Aorta (tissue), 5 donors: ENCODE measurements at regions not wholly inside any gene's neighbourhood (a gene's known extent, or its start where the extent isn't known, plus 50 kb on each side); places are given as distances from the start of the nearest gene placed in this dataset.
A peak's percentile ranks its signal among the peaks of the same experiment; 100 is the strongest.

Source experiments
- ATAC-seq: fragments of 200-7000 bp; cut with Tn5 transposase; one replicate; pipeline ENCODE4 v1.9.1; 2022; ENCODE audit warnings: moderate library complexity; ENCODE audit not compliant: low FRiP score
- DNase-seq, 2 donors: peaks; one replicate each; pipeline ENCODE4 v3.0.0-alpha.2; 2020
- H3K27ac ChIP-seq, 2 donors: one replicate each; pipeline ENCODE4 v1.5.1; 2013; ENCODE audit warnings: low read length in 2 of 2, mild to moderate bottlenecking in 2 of 2, moderate library complexity in 2 of 2, control low read depth in 1 of 2, inconsistent platforms in 1 of 2, low read depth in 1 of 2
- H3K27me3 ChIP-seq, 2 donors: one replicate each; pipeline ENCODE4 v1.6.1; 2013; ENCODE audit warnings: control low read depth in 1 of 2, low read length in 1 of 2, mild to moderate bottlenecking in 1 of 2, moderate library complexity in 1 of 2; ENCODE audit not compliant: insufficient read depth in 2 of 2, control insufficient read depth in 1 of 2
- H3K36me3 ChIP-seq, 2 donors: one replicate each; pipeline ENCODE4 v1.6.1; 2013; ENCODE audit warnings: control low read depth in 1 of 2, low read length in 1 of 2, mild to moderate bottlenecking in 1 of 2; ENCODE audit not compliant: insufficient read depth in 2 of 2, control insufficient read depth in 1 of 2
- H3K4me1 ChIP-seq, 2 donors: one replicate each; pipeline ENCODE4 v1.6.1; 2013; ENCODE audit warnings: low read length in 2 of 2, control low read depth in 1 of 2, mild to moderate bottlenecking in 1 of 2, moderate library complexity in 1 of 2; ENCODE audit not compliant: insufficient read depth in 2 of 2, control insufficient read depth in 1 of 2
- H3K4me3 ChIP-seq, 2 donors: one replicate each; pipeline ENCODE4 v1.5.1; 2013; ENCODE audit warnings: low read length in 2 of 2, control low read depth in 1 of 2, mild to moderate bottlenecking in 1 of 2
- H3K9me3 ChIP-seq: one replicate; pipeline ENCODE4 v1.6.1; 2013; ENCODE audit warnings: mild to moderate bottlenecking, low read length; ENCODE audit not compliant: control insufficient read depth
- WGBS, 2 donors: extraction: QIAGEN DNeasy Blood & Tissue Kit; methylation state at CpG; one replicate each; pipeline ENCODE4 v1.1.7; 2013; 5-methylcytosine and 5-hydroxymethylcytosine counted together
- intact Hi-C, 2 donors: fragments of 100-400 bp; cut with DNase I; formaldehyde crosslinking; loops; one replicate each; pipeline versions ENCODE4 v1.14.2 to v1.15.0; 2022
- donor health status: healthy with polysubstance abuse.
- donor health status: Bipolar disorder and iron deficiency.
- donor health status: DM: no; HTN: no; CAD: no.
- donor health status: DM: no; HTN: no; CAD: no.
- donor health status: DM: yes; HTN: yes; CAD: no.

DNA sequence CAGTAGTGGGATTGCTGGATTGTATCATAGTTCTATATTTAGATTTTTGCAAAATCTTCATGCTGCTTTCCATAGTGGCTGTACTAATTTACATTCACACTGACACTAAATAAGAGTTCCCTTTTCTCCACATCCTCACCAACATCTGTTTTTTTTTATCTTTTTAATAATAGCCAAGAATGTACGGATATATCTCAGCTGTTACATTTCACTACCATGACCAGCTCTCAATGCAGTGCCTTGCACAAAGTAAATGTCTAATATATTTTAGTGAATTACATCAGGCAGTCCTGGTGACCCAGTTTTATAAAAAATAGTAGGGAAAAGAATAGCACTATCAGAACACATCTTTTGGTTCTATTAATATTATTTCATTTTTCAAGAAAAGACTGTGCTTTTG is 161.8 kb downstream of the LNPK start:
- no peak for ATAC-seq
- H3K4me1 ChIP-seq, result peaks cover 6% of the 10 kb centered on the region in 2 donors
- WGBS, 2 donors, result 45 to 50% methylated on average over 1 of the region's 1 CpG
- DNase-seq, result no peak
- H3K9me3 ChIP-seq, result no peaks in the 10 kb centered on the region
- H3K4me3 ChIP-seq, result no peak overlapping the region
- intact Hi-C loops, result no loop called here
- no peaks in the 10 kb centered on the region for H3K27me3 ChIP-seq
- H3K27ac ChIP-seq, result no peak overlapping the region
- no peaks in the 10 kb centered on the region for H3K36me3 ChIP-seq

DNA sequence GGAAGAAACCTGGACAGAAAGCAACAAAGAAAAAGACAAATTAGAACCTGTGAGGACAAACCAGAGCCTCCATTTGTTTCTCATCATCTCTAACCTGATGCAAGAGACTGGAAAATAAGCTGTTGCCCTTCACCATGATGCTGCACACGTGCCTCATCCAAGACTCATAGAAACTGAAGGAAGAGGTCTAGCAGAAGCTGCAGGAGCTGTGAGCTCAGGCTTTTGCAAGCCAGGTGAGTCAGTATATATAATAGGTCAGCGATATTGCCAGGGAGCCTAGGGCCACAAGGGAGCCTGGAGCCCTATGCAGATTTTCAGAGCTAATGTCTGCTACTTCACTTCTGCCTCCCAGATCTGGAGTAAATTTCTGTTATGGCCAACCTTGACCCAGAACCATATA is 163.1 kb downstream of the LNPK start:
- no peaks in the 10 kb centered on the region for H3K9me3 ChIP-seq
- no peak overlapping the region for H3K4me3 ChIP-seq
- H3K27ac ChIP-seq, result no peak overlapping the region
- ATAC-seq (no peak), DNase-seq (no peak)
- intact Hi-C loops, result no loop called here
- 90 to 92% methylated on average over 2 of the region's 2 CpGs for WGBS, 2 donors
- H3K4me1 ChIP-seq, result peaks cover 6% of the 10 kb centered on the region in 2 donors
- H3K36me3 ChIP-seq, result no peaks in the 10 kb centered on the region
- H3K27me3 ChIP-seq, result no peaks in the 10 kb centered on the region

DNA sequence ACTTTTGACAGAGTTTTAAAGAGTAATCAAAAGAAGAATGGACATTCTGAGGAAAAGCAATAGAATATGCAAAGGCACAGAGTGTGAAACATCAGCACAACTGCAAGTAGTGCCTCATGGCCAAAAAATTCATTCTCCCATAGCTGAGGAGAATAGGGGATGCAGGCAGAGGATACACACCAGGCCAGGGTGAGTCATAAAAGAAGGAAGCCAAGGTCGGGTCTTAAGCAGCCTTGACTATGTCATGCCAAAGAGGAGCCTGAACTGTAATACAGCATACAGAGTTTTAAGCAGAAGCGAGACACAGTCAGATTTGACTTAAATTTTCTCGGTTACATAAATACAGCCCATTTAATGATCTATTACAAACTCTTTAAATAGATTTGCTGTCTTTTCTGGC is 165.0 kb downstream of the LNPK start:
- peak; percentile 87 for ATAC-seq
- 52 to 53% methylated on average over 3 of the region's 3 CpGs for WGBS, 2 donors
- no peaks in the 10 kb centered on the region for H3K9me3 ChIP-seq

DNA sequence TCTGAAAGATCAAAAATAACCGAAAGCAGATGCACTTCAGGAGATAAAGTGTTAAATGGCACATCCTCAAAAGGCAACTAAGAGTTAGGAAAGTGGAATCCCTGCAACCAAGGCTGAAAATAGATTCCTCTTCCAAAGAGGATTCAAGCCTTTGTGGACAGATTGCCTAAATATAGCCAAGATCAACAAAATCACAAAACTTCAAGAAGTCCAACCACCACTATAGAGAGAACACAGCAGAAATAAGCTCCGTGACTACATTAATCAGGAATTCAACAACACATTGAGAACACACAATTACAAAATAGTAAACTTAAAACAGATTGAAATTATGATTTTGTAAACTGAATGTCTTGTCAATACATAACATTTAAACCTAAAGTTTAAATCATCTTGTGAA is 165.7 kb downstream of the LNPK start:
- H3K27me3 ChIP-seq, result no peaks in the 10 kb centered on the region
- H3K9me3 ChIP-seq, result no peaks in the 10 kb centered on the region
- WGBS, 2 donors, result 51 to 53% methylated on average over 2 of the region's 2 CpGs
- intact Hi-C loops, result no loop called here
- H3K4me1 ChIP-seq, result peaks cover 6% of the 10 kb centered on the region in 2 donors
- DNase-seq (no peak), ATAC-seq (peak; percentile 26)
- H3K27ac ChIP-seq, result no peak overlapping the region
- no peak overlapping the region for H3K4me3 ChIP-seq
- H3K36me3 ChIP-seq, result no peaks in the 10 kb centered on the region

More for the DNA sequence above, 165.0 kb downstream of the LNPK start:
- Histone ChIP-seq H3K4me1 (peaks cover 6% of the 10 kb centered on the region in 2 donors), H3K27me3 (no peaks in the 10 kb centered on the region), H3K27ac (peak overlapping the region in 1 of 2 donors; percentile 44), H3K36me3 (no peaks in the 10 kb centered on the region), H3K4me3 (no peak overlapping the region)
- DNase-seq, result peak in 1 of 2 donors; percentile 49
- intact Hi-C loops, result no loop called here

DNA sequence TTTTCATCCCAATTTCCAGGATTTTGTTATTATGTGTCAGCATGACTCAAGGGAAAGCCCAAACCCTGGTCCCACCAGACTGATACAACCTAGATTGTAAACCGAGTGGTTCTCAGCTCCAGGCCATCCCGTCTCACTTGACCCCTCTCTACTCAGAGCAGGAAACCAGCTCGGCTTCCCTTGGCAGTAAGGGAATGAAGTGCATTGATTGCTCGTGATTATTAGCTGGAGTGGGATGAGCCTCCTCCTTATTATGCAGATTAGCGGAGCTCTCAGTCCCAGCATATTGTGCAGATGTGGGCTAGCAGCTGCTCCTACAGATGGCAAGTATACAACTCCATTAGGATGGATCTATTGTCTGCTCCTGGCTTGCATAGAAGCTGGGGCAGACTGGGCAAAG is 167.6 kb downstream of the LNPK start:
- H3K27ac ChIP-seq, result no peak overlapping the region
- H3K27me3 ChIP-seq, result no peaks in the 10 kb centered on the region
- no peak overlapping the region for H3K4me3 ChIP-seq
- H3K9me3 ChIP-seq, result no peaks in the 10 kb centered on the region
- H3K36me3 ChIP-seq, result no peaks in the 10 kb centered on the region
- 85 to 89% methylated on average over 5 of the region's 5 CpGs for WGBS, 2 donors
- ATAC-seq (no peak), DNase-seq (no peak)
- intact Hi-C loops, result no loop called here
- peaks cover 6% of the 10 kb centered on the region in 2 donors for H3K4me1 ChIP-seq

DNA sequence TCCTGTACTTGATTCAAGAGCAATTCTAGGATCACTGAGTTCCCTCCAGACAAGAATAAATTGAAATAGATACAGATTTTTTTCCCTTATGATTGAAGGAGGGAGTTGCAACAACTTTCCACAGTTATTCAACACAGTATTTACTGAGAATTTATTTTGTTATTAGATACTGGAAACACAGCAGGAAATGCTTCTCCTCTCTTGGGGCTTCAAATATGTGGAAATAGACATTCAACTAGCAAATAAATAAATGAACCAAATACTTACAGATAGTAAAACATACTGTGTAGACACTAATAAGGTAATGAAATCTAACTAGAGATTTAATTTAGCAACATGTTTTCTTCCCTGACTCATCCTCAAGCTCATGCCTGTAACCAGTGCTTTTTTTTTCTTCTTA is 169.2 kb downstream of the LNPK start:
- no peak overlapping the region for H3K27ac ChIP-seq
- H3K4me1 ChIP-seq, result peaks cover 6% of the 10 kb centered on the region in 2 donors
- no peak overlapping the region for H3K4me3 ChIP-seq
- DNase-seq (no peak), ATAC-seq (no peak)
- no peaks in the 10 kb centered on the region for H3K27me3 ChIP-seq
- intact Hi-C loops, result no loop called here
- no peaks in the 10 kb centered on the region for H3K36me3 ChIP-seq
- no peaks in the 10 kb centered on the region for H3K9me3 ChIP-seq

DNA sequence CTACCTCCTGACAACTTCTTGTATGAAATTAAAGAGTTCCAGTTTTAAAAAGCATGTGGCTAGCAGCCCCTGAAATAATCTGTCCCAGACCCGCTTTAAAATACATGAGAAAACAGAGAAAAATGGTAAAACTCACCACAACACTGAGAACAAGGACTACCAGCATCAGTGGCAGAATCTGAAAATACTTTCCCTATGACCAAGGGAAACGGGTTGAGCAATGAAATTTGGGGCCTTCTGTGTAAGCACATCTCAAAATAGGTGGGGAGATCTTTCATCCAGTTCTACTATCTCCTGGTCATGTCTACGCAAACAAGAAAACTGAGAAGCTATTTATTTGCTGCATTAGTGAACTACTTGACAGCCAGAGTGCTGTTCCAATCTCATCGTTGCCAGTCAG is 172.3 kb downstream of the LNPK start:
- Histone ChIP-seq H3K4me1 (no peaks in the 10 kb centered on the region), H3K27me3 (no peaks in the 10 kb centered on the region), H3K36me3 (no peaks in the 10 kb centered on the region), H3K4me3 (no peak overlapping the region), H3K9me3 (peaks cover 2% of the 10 kb centered on the region), H3K27ac (no peak overlapping the region)
- WGBS, 2 donors, result 81 to 84% methylated on average over 4 of the region's 4 CpGs
- no peak for ATAC-seq
- intact Hi-C loops, result no loop called here
- DNase-seq, result no peak

DNA sequence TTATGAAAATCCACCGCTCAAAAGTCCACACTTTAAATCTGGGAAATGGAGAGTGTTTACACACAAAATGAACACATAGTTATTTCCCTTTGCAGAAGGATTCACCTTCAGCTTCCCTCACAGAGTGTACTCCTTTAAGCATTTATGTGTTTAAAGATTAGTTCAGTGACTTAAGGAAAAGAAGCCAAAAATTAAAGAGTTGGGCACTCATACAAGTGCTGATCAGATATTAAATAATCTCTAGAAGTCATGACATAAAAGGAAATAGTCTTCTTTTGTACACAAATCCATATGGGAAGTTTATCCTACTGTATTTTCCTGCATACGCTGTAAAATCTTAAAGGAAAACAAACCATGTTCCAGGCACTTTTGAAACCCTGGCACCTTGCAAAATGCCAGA is 174.2 kb downstream of the LNPK start:
- intact Hi-C loops, result no loop called here
- no peak overlapping the region for H3K27ac ChIP-seq
- H3K4me3 ChIP-seq, result no peak overlapping the region
- DNase-seq (no peak), ATAC-seq (no peak)
- 71 to 72% methylated on average over 2 of the region's 2 CpGs for WGBS, 2 donors
- H3K9me3 ChIP-seq, result peaks cover 2% of the 10 kb centered on the region
- no peaks in the 10 kb centered on the region for H3K36me3 ChIP-seq
- H3K4me1 ChIP-seq, result no peaks in the 10 kb centered on the region
- no peaks in the 10 kb centered on the region for H3K27me3 ChIP-seq

DNA sequence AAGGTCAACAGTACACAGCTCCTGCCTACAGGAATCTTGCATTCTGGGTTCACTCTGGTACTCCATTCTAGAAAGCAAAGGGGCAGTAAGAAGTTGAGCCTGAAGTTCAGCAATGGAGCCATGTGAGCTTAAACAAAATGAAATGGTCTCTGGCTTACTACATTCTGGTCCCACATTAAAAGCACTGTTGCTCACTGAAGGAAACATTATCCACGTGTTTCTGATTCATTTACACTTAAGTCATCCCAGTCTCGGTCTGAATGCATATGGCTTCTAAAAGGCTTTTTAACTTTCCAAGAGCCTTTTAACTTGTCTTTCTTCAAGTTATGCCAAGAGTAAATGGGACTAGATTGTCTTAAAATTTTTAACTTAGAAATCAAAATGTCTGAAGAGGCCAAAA is 177.8 kb downstream of the LNPK start:
- Histone ChIP-seq H3K4me3 (no peak overlapping the region), H3K27ac (no peak overlapping the region), H3K36me3 (no peaks in the 10 kb centered on the region), H3K4me1 (no peaks in the 10 kb centered on the region), H3K27me3 (no peaks in the 10 kb centered on the region), H3K9me3 (peaks cover 2% of the 10 kb centered on the region)
- ATAC-seq, result no peak
- 76 to 90% methylated on average over 2 of the region's 2 CpGs for WGBS, 2 donors
- no peak for DNase-seq
- intact Hi-C loops, result no loop called here
